HEK293 (cell line): ENCODE measurements at regions not wholly inside any gene's neighbourhood (a gene's known extent, or its start where the extent isn't known, plus 50 kb on each side); places are given as distances from the start of the nearest gene placed in this dataset.

ENCODE experiments used
- CTCF ChIA-PET: fragments of 350-600 bp; formaldehyde crosslinking; extraction: SDS; loops from one replicate; lab custom pipeline; 2021; ENCODE audit warnings: antibody characterized with exemption; lab: Yijun Ruan, JAX
- POLR2A ChIA-PET: fragments of 300-600 bp; formaldehyde crosslinking; extraction: SDS; loops from one replicate; lab custom pipeline; 2020; ENCODE audit warnings: antibody characterized with exemption, inconsistent platforms; lab: Yijun Ruan, JAX
- H3K27ac ChIP-seq: fragments of 200-500 bp; sonication (Bioruptor generic); 2 replicates; pipeline ENCODE4 v1.5.1; 2014; ENCODE audit warnings: low read depth, low read length, control low read depth, inconsistent platforms; ENCODE audit errors: extremely low read depth
- H3K36me3 ChIP-seq, 2 experiments: fragments of 200-500 bp in 1 of 2; sonication (Bioruptor generic) in 1 of 2; 1 replicate in 1 of 2; 2 replicates in 1 of 2; pipeline ENCODE4 v1.5.1; 2014 to 2017; ENCODE audit warnings: inconsistent platforms in 2 of 2, low read length in 2 of 2; ENCODE audit not compliant: control insufficient read depth in 2 of 2, insufficient read depth in 1 of 2
- H3K4me1 ChIP-seq: fragments of 200-500 bp; sonication (Bioruptor generic); 2 replicates; pipeline ENCODE4 v1.5.1; 2014; ENCODE audit warnings: mild to moderate bottlenecking, low read length, inconsistent platforms; ENCODE audit not compliant: control insufficient read depth, insufficient read depth
- H3K4me3 ChIP-seq: 2 replicates; pipeline ENCODE4 v1.5.1; 2011; ENCODE audit warnings: low read depth, mild to moderate bottlenecking, control low read depth, low read length, moderate library complexity
- H3K9me3 ChIP-seq: fragments of 200-500 bp; sonication (Bioruptor generic); 2 replicates; pipeline ENCODE4 v1.5.1; 2014; ENCODE audit warnings: low read depth, low read length, inconsistent platforms; ENCODE audit not compliant: control insufficient read depth, insufficient read depth
- GLIS2 ChIP-seq: fragments of 450-650 bp; formaldehyde crosslinking; IDR thresholded peaks from 2 replicates; pipeline ENCODE4 v1.5.1; 2016; ENCODE audit warnings: missing biosample characterization, missing genetic modification characterization
- KLF16 ChIP-seq: fragments of 450-650 bp; formaldehyde crosslinking; IDR thresholded peaks from 2 replicates; pipeline ENCODE4 v1.5.1; 2017; ENCODE audit warnings: missing biosample characterization, missing genetic modification characterization
- MYNN ChIP-seq: fragments of 450-650 bp; formaldehyde crosslinking; IDR thresholded peaks from 2 replicates; pipeline ENCODE4 v1.5.1; 2016; ENCODE audit warnings: missing biosample characterization, missing genetic modification characterization, borderline replicate concordance
- SALL2 ChIP-seq: fragments of 450-650 bp; formaldehyde crosslinking; IDR thresholded peaks from 2 replicates; pipeline ENCODE4 v1.5.0; 2017; ENCODE audit warnings: missing biosample characterization, mild to moderate bottlenecking, missing genetic modification characterization, borderline replicate concordance
- SCRT2 ChIP-seq: fragments of 450-650 bp; formaldehyde crosslinking; IDR thresholded peaks from 2 replicates; pipeline ENCODE4 v1.5.1; 2016; ENCODE audit warnings: missing biosample characterization, missing genetic modification characterization
- ZBTB11 ChIP-seq: fragments of 450-650 bp; formaldehyde crosslinking; conservative IDR thresholded peaks from 2 replicates; pipeline ENCODE4 v1.5.1; 2016; ENCODE audit warnings: low read depth, missing biosample characterization, missing genetic modification characterization
- ZBTB20 ChIP-seq: fragments of 450-650 bp; formaldehyde crosslinking; IDR thresholded peaks from 2 replicates; pipeline ENCODE4 v1.5.1; 2016; ENCODE audit warnings: missing biosample characterization, missing genetic modification characterization
- ZBTB49 ChIP-seq: fragments of 450-650 bp; formaldehyde crosslinking; IDR thresholded peaks from 2 replicates; pipeline ENCODE4 v1.5.1; 2016; ENCODE audit warnings: missing biosample characterization, missing genetic modification characterization, low read depth
- ZBTB6 ChIP-seq: fragments of 450-650 bp; formaldehyde crosslinking; IDR thresholded peaks from 2 replicates; pipeline ENCODE4 v1.5.1; 2017; ENCODE audit warnings: missing biosample characterization, missing genetic modification characterization
- ZFP3 ChIP-seq: fragments of 450-650 bp; formaldehyde crosslinking; IDR thresholded peaks from 2 replicates; pipeline ENCODE4 v1.5.1; 2016; ENCODE audit warnings: low read depth, missing biosample characterization, missing genetic modification characterization
- ZFP37 ChIP-seq: fragments of 450-650 bp; formaldehyde crosslinking; IDR thresholded peaks from 2 replicates; pipeline ENCODE4 v1.5.1; 2016; ENCODE audit warnings: missing biosample characterization, missing genetic modification characterization
- ZNF132 ChIP-seq: fragments of 450-650 bp; formaldehyde crosslinking; IDR thresholded peaks from 2 replicates; pipeline ENCODE4 v1.5.1; 2017; ENCODE audit warnings: missing biosample characterization, missing genetic modification characterization, borderline replicate concordance
- ZNF133 ChIP-seq: fragments of 450-650 bp; formaldehyde crosslinking; IDR thresholded peaks from 2 replicates; pipeline ENCODE4 v1.5.1; 2016; ENCODE audit warnings: missing biosample characterization, missing genetic modification characterization
- ZNF202 ChIP-seq: fragments of 450-650 bp; formaldehyde crosslinking; IDR thresholded peaks from 2 replicates; pipeline ENCODE4 v1.5.1; 2016; ENCODE audit warnings: missing biosample characterization, missing genetic modification characterization, borderline replicate concordance
- ZNF24 ChIP-seq: fragments of 450-650 bp; formaldehyde crosslinking; IDR thresholded peaks from 2 replicates; pipeline ENCODE4 v1.5.1; 2016; ENCODE audit warnings: missing biosample characterization, missing genetic modification characterization
- ZNF274 ChIP-seq, 2 experiments: fragments of 200-500 bp in 1 of 2; fragments of 450-650 bp in 1 of 2; sonication (Bioruptor generic) in 1 of 2; formaldehyde crosslinking in 1 of 2; IDR thresholded peaks; 2 replicates each; pipeline versions ENCODE4 v1.5.1 to v1.6.1; 2014 to 2016; ENCODE audit warnings: borderline replicate concordance in 1 of 2, inconsistent platforms in 1 of 2, low read length in 1 of 2, missing biosample characterization in 1 of 2, missing genetic modification characterization in 1 of 2
- ZNF311 ChIP-seq: fragments of 450-650 bp; formaldehyde crosslinking; IDR thresholded peaks from 2 replicates; pipeline ENCODE4 v1.5.1; 2017; ENCODE audit warnings: missing biosample characterization, missing genetic modification characterization, borderline replicate concordance
- ZNF335 ChIP-seq: fragments of 450-650 bp; formaldehyde crosslinking; conservative IDR thresholded peaks from 2 replicates; pipeline ENCODE4 v1.5.1; 2016; ENCODE audit warnings: missing biosample characterization, missing genetic modification characterization
- ZNF341 ChIP-seq: fragments of 450-650 bp; formaldehyde crosslinking; IDR thresholded peaks from 2 replicates; pipeline ENCODE4; 2016; ENCODE audit warnings: low read depth, missing biosample characterization, missing genetic modification characterization
- ZNF404 ChIP-seq: fragments of 450-650 bp; formaldehyde crosslinking; IDR thresholded peaks from 2 replicates; pipeline ENCODE4 v1.5.1; 2017; ENCODE audit warnings: missing biosample characterization, missing genetic modification characterization
- ZNF426 ChIP-seq: fragments of 450-650 bp; formaldehyde crosslinking; IDR thresholded peaks from 2 replicates; pipeline ENCODE4 v1.5.1; 2017; ENCODE audit warnings: missing biosample characterization, missing genetic modification characterization, mild to moderate bottlenecking, inconsistent platforms, moderate library complexity
- ZNF510 ChIP-seq: fragments of 450-650 bp; formaldehyde crosslinking; IDR thresholded peaks from 2 replicates; pipeline ENCODE4 v1.5.1; 2018; ENCODE audit warnings: mild to moderate bottlenecking, missing genetic modification characterization, missing biosample characterization; ENCODE audit not compliant: insufficient replicate concordance
- ZNF660 ChIP-seq: fragments of 450-650 bp; IDR thresholded peaks from 2 replicates; pipeline ENCODE4 v1.5.1; 2018; ENCODE audit warnings: missing biosample characterization, mild to moderate bottlenecking, missing genetic modification characterization
- TF ChIP-seq, protein P1 (sequence below): fragments of 450-650 bp; formaldehyde crosslinking; IDR thresholded peaks from 2 replicates; pipeline ENCODE4 v1.5.1; 2016; ENCODE audit warnings: missing biosample characterization, missing genetic modification characterization

DNA sequence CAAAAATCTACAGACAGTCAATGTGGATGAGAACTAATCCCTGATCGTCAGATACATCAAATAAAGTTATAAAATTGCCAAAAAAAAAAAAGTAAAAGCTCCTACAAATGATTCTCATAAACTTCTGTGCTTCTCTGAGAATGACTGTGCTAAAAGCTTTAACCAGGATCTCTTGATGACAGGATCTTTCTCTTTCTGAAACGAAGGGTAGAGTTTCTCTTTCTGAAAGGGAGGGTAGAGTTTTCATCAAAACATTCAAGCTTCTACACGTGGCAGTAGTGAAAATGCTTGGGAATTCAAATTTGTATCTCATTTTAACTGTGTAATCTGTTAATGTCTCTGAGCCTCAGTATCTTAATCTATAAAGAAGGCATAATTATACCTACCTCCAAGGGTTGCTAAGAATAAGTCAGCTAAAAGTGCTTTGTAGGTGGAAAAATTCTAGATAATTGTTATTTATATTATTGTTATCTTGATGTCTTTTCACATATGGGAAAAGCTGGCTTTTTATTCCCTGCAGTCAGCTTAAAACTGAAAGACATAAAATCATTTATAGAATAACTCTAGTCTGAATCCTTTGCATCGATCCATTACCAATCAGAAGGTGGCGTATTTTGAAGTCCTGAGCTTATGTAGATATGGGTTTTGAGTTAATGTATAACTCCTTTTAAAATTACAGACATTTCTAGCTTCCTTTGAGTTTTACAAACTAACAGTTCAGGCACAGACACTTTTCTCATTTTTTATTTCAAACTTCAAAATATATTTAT is 157.4 kb downstream of the DACT1 start:
- Histone ChIP-seq H3K36me3 (no peaks in the 10 kb centered on the region), H3K4me3 (no peak overlapping the region), H3K27ac (no peak overlapping the region), H3K4me1 (peaks cover 7% of the 10 kb centered on the region; the same call in 1 of the 2 replicates)
- TF ChIP-seq ZNF660 (tag by site-specific recombination) (no peak), ZNF510 (tag by site-specific recombination) (no peak), KLF16 (tag by site-specific recombination) (no peak), ZNF132 (tag by site-specific recombination) (no peak), ZFP37 (tag by site-specific recombination) (no peak), ZBTB20 (tag by site-specific recombination) (no peak), ZNF335 (tag by site-specific recombination) (no peak), ZBTB11 (tag by site-specific recombination) (no peak), ZNF341 (tag by site-specific recombination) (no peak), ZBTB49 (tag by site-specific recombination) (no peak), ZNF24 (tag by site-specific recombination) (no peak), ZBTB6 (no peak), ZNF404 (no peak), ZFP3 (tag by site-specific recombination) (no peak)
- TF ChIP-seq, all 188 proteins: peak for 0
- ChIA-PET POLR2A (interaction anchor here (0.7 kb wide), 1 partner anchor 11 kb away, joined by 3 read pairs; no protein-coding TSS in a partner anchor), CTCF (interaction anchor here (0.9 kb wide), 1 partner anchor 130 kb away, joined by 3 read pairs; no protein-coding TSS in a partner anchor)
- H3K9me3 ChIP-seq: no peaks in the 10 kb centered on the region

DNA sequence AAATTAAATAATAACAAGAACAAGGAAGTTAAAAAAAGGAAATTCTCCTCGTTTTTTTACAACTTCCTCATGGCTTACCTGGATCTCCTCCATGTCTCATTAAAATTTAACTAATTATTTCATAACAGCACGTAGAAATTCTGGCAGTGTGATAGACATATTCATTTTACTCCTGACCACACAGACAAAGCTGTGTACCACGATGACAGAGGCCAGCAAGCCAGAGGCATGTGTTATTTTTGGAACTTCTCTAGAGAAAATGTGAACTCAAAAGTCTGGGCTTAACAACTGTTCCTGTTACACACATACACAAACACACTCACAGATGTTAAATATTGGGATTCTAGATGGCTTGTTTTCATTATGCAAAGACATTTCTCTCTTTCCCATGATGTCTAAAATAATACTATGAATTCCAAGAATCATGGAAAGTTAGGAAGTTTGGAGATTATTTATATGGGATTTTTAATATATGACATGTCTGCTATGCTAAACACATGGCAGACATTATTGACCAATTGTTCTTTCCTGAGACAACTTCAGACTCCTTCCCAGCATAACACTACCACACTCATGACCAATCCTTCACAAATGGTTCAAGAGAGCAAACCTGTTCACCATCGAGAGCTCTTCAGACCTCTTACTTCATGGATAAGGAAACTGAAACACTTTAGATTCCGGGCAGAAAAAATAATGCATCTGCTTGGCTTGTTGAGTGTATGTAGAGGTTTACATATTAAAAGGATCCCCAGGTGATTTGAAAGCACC is 158.7 kb downstream of the DACT1 start:
- ChIA-PET CTCF (interaction anchor here (0.7 to 1.0 kb wide), 2 partner anchors 32 to 295 kb away, joined by 3 read pairs; no protein-coding TSS in a partner anchor), POLR2A (no interaction called here)
- TF ChIP-seq SCRT2 (tag by site-specific recombination) (no peak), ZNF133 (tag by site-specific recombination) (no peak), ZNF426 (tag by site-specific recombination) (no peak), ZNF202 (no peak), ZNF311 (no peak), GLIS2 (tag by site-specific recombination) (no peak), ZNF274 (IDR thresholded peaks at IDR 0.05; ENCODE audit: low read length) (no peak), ZNF274 (tag by site-specific recombination; IDR thresholded peaks at IDR 0.05; ENCODE audit: borderline replicate concordance) (no peak), MYNN (tag by site-specific recombination) (no peak), SALL2 (no peak)
- TF ChIP-seq, protein P1, sequence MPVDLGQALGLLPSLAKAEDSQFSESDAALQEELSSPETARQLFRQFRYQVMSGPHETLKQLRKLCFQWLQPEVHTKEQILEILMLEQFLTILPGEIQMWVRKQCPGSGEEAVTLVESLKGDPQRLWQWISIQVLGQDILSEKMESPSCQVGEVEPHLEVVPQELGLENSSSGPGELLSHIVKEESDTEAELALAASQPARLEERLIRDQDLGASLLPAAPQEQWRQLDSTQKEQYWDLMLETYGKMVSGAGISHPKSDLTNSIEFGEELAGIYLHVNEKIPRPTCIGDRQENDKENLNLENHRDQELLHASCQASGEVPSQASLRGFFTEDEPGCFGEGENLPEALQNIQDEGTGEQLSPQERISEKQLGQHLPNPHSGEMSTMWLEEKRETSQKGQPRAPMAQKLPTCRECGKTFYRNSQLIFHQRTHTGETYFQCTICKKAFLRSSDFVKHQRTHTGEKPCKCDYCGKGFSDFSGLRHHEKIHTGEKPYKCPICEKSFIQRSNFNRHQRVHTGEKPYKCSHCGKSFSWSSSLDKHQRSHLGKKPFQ (tag by site-specific recombination): no peak

More for the DNA sequence above, 158.7 kb downstream of the DACT1 start:
- Histone ChIP-seq H3K36me3 (no peaks in the 10 kb centered on the region), H3K4me1 (peaks cover 7% of the 10 kb centered on the region; the same call in 1 of the 2 replicates), H3K27ac (no peak overlapping the region), H3K9me3 (no peaks in the 10 kb centered on the region), H3K4me3 (no peak overlapping the region)
